ENCODE measurements at regions not wholly inside any gene's neighbourhood (a gene's known extent, or its start where the extent isn't known, plus 50 kb on each side); places are given as distances from the start of the nearest gene placed in this dataset.
A peak's percentile ranks its signal among the peaks of the same experiment; 100 is the strongest.

GRCh38 chr6:119620846-119621555 lies 271.4 kb upstream of the MAN1A1 start:
- TF ChIP-seq, protein P1, sequence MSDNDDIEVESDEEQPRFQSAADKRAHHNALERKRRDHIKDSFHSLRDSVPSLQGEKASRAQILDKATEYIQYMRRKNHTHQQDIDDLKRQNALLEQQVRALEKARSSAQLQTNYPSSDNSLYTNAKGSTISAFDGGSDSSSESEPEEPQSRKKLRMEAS (IDR thresholded peaks at IDR 0.05; ENCODE audit: low read depth), result peak; percentile 54; the same call in 1 of the 2 replicates
- TF ChIP-seq, protein P2, sequence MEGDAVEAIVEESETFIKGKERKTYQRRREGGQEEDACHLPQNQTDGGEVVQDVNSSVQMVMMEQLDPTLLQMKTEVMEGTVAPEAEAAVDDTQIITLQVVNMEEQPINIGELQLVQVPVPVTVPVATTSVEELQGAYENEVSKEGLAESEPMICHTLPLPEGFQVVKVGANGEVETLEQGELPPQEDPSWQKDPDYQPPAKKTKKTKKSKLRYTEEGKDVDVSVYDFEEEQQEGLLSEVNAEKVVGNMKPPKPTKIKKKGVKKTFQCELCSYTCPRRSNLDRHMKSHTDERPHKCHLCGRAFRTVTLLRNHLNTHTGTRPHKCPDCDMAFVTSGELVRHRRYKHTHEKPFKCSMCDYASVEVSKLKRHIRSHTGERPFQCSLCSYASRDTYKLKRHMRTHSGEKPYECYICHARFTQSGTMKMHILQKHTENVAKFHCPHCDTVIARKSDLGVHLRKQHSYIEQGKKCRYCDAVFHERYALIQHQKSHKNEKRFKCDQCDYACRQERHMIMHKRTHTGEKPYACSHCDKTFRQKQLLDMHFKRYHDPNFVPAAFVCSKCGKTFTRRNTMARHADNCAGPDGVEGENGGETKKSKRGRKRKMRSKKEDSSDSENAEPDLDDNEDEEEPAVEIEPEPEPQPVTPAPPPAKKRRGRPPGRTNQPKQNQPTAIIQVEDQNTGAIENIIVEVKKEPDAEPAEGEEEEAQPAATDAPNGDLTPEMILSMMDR (IDR thresholded peaks at IDR 0.05), result no peak
- TF ChIP-seq EP300 (IDR thresholded peaks at IDR 0.05; ENCODE audit: borderline replicate concordance in 1 of 2, low read depth in 1 of 2, low read length in 1 of 2), result peak; percentile 49 to 90
- TF ChIP-seq, protein P3, sequence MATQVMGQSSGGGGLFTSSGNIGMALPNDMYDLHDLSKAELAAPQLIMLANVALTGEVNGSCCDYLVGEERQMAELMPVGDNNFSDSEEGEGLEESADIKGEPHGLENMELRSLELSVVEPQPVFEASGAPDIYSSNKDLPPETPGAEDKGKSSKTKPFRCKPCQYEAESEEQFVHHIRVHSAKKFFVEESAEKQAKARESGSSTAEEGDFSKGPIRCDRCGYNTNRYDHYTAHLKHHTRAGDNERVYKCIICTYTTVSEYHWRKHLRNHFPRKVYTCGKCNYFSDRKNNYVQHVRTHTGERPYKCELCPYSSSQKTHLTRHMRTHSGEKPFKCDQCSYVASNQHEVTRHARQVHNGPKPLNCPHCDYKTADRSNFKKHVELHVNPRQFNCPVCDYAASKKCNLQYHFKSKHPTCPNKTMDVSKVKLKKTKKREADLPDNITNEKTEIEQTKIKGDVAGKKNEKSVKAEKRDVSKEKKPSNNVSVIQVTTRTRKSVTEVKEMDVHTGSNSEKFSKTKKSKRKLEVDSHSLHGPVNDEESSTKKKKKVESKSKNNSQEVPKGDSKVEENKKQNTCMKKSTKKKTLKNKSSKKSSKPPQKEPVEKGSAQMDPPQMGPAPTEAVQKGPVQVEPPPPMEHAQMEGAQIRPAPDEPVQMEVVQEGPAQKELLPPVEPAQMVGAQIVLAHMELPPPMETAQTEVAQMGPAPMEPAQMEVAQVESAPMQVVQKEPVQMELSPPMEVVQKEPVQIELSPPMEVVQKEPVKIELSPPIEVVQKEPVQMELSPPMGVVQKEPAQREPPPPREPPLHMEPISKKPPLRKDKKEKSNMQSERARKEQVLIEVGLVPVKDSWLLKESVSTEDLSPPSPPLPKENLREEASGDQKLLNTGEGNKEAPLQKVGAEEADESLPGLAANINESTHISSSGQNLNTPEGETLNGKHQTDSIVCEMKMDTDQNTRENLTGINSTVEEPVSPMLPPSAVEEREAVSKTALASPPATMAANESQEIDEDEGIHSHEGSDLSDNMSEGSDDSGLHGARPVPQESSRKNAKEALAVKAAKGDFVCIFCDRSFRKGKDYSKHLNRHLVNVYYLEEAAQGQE (IDR thresholded peaks at IDR 0.05; ENCODE audit: low read depth, low read length), result no peak
- peak; percentile 91 for TF ChIP-seq TCF12 (IDR thresholded peaks at IDR 0.05)
- peak; percentile 92 for TF ChIP-seq JUND (IDR thresholded peaks at IDR 0.05)
- peak; percentile 32; the same call in 1 of the 2 replicates for TF ChIP-seq POLR2AphosphoS5 (IDR thresholded peaks at IDR 0.05; ENCODE audit: low read depth, low read length)
- no peak; the same call in 1 of the 2 replicates for TF ChIP-seq YY1 (IDR thresholded peaks at IDR 0.05; ENCODE audit: low read depth)
- TF ChIP-seq MXI1 (IDR thresholded peaks at IDR 0.05; ENCODE audit: low read depth, low read length), result no peak
